NCI-H1436 treated with DMSO at 0.1 percent for 48 hours (cell line): ENCODE measurements at regions not wholly inside any gene's neighbourhood (a gene's known extent, or its start where the extent isn't known, plus 50 kb on each side); places are given as distances from the start of the nearest gene placed in this dataset.

Source experiments
- DNase-seq: peaks from one replicate; lab custom pipeline; 2025; lab: John Stamatoyannopoulos, UW

- no peak for DNase-seq
Measured at GRCh38 chr18:50444539-50444938, 69.7 kb downstream of the SKA1 start.

DNA sequence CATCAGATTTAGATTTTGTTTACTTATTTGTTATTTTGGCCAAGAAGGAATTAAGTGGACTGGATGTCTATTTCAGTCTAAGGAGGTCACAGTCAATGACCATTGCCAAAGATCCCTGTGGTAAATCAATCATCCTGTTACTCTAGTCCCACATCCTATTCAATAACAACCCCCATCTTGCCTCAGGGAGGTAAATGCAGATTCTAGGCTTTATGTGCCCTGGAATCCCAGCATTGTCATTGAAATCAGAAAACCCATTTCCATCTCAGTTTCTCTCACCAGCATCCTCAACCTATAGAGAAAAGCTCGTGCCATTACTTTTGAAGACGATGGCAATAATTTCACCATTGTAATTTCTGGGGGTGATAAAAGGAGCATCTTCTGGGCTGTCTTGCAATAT is 71.8 kb downstream of the SKA1 start:
- DNase-seq: no peak

DNA sequence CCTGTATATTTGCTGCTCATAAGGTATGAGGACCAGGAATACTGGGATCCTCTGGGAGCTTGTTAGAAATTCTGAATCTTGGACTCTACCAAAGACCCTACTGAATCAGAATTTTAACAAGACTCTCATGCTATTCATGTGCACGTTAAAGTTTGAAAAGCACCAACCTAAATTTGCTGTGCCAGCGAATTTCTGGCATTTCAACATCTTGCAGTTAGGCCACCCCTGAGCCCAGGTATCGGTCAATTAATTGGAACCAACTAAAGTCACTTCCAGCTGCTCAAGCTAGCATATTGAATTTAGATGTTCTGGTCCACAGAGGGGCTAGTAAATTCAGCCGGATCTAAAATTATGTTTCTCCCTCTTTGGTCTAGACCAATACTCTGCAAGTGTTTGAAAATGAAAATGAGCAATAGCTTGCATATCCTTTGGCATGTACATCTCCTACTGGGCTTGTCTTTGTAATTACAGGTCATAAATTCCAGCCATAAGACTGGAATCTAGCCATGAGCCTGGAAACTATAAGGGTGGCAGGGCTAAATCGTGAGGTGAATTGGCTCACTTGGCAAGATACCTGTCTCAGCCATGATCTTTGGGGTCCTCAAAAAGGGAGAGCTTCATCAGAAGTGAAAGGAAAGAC is 72.4 kb downstream of the SKA1 start:
- no peak for DNase-seq

- no peak for DNase-seq
Measured at GRCh38 chr18:50447952-50448351, 73.1 kb downstream of the SKA1 start.

DNA sequence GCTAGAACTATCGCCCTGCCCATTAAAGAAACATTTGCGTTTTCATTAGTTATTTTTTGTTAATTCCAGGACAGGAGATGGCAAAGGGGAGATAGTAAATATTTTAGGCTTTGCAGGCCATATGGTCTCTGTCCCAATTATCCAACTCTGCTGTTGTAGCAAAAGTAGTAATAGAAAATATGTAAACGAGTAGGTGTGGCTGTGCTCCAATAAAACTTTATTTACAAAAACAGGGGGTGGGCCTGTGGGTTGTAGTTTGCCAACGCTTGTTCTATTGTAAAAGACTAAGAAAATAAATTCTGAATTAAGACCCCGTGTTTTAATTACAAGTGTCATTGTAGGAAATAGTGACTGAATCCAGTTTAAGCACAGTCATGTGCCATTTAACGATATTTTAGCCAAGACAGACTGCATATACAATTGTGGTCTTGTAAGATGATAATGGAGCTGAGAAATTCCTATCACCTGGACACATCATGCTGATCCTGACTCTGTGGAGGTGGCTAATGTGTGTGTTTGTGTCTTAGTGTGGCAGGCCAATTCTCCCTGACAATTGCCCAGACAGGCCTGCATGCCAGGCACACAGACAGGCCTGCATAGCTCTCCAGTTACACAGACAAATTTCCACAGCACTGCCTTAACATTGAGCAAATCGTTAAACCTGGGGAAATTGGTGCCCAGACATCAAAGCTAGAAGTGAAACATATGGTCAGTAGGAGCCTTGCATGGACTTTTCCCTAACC is 76.4 kb downstream of the SKA1 start:
- no peak for DNase-seq

DNA sequence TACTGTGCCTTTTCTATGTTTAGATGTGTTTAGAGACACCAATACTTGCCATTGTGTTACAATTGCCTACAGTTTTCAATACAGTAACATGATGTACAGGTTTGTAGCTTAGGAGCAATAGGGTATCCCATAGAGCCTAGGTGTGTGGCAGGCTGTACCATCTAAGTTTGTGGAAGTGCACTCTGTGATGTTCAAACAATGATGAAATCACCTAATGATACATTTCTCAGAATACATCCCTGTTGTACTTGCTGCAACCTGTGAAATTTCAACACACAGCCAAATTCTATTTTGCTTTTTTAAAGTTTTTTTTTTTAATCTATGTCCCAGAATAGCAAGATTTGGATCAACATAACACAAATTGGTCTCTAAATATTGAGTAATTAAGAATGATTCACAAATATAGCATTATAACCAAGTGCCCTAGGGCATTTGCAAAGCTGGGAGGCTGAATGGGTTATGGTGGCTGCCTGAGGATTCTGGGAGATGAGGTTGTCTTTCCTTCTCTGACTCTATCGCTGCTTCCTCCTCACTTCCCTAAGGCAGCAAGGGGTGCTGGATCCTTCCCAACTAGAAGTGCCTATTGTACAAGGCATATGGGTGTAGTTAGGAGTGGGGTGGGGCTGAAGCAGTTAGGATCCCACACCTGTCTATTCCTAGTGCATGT is 78.3 kb downstream of the SKA1 start:
- DNase-seq: no peak

GRCh38 chr18:50453732-50454131 is 78.9 kb downstream of the SKA1 start:
- no peak for DNase-seq

DNA sequence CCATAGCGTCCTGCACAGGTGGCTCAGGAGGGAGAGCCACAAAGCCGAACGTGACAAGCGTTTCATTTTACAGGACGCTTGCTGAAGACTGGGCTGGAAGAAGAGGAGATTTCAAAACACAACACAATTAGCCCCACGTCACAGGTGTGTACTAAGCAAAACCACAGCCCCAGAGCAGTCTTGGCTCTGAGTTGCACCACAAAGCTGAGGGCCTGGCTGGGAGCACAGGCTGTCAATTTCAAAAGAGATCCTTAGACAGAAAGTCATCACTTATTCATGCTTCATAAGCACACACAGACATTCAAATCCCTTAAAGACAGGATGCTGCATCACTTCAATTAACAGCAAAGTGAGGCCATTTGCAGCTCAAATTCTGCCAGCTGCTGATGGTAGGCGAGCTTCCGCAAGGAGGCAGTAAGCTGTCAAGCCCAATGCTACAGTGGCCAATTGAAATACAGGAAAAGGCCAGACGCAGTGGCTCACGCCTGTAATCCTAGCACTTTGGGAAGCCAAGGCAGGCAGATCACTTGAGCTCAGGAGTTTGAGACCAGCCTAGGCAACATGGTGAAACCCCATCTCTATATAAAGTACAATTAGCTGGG is 79.6 kb downstream of the SKA1 start:
- peak; percentile 4 for DNase-seq

GRCh38 chr18:50456285-50456684 is 81.4 kb downstream of the SKA1 start:
- DNase-seq: no peak

DNA sequence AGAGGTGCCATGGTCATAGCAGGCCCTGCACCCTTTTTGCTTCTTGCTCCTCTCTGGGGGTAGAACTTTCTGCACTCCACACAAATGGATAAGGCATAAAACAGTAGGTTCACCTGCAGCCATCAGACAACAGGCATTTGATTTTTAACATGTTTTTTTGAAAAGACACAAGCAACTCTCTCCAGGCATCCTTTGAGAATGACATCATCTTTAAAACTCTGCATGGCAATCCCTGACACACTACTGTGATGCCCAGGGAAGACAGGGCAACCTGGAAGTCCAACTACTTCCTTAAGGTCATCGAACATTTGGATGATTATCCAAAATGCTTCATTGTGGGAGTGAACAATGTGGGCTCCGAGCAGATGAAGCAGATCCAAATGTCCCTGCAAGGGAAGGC is 82.8 kb downstream of the SKA1 start:
- no peak for DNase-seq

- DNase-seq: no peak
Measured at GRCh38 chr18:50458366-50458765, 83.5 kb downstream of the SKA1 start.

DNA sequence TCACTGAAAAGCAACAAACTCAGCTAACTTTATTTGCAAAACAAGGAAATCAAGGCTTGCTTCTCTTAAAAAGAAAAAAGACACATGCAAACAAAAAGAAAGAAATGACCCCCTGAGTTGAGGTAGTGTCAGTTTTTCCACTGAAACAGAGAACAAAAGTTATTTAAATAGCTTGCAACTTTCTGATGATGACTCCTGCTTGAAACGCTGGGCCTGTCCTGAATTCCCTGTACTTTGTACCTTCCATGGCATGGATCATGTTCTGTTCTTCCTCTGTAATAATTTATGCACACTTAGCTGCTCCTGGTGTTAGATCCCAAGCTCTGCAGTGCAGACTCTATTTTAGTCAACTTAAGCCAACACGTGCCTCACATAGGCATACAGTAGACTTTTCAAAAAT is 84.0 kb downstream of the SKA1 start:
- DNase-seq: no peak

GRCh38 chr18:50460062-50460461 is 85.2 kb downstream of the SKA1 start:
- DNase-seq: no peak

- DNase-seq: no peak
Measured at GRCh38 chr18:50460716-50461115, 85.9 kb downstream of the SKA1 start.

GRCh38 chr18:50461251-50461650 is 86.4 kb downstream of the SKA1 start:
- no peak for DNase-seq

- no peak for DNase-seq
Measured at GRCh38 chr18:50465211-50466153, 90.6 kb downstream of the SKA1 start.

DNA sequence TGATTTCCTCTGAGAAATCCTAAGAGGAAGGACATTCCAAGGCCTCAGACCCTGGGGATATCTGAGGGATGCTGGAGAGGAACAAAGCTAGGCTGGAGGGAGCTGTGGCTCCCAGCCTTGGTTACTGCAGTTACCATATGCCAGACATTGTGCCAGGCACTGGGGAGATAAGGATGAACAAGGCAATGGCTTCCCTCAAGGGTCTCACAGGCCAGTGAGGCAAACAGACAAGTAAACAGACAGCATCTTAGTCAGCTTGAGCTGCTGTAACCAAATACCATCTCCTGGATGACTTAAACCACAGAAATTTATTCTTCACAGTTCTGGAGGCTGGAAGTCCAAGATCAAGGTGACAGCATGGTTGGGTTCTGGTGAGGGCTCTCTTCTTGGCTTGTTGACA is 91.8 kb downstream of the SKA1 start:
- DNase-seq: no peak

DNA sequence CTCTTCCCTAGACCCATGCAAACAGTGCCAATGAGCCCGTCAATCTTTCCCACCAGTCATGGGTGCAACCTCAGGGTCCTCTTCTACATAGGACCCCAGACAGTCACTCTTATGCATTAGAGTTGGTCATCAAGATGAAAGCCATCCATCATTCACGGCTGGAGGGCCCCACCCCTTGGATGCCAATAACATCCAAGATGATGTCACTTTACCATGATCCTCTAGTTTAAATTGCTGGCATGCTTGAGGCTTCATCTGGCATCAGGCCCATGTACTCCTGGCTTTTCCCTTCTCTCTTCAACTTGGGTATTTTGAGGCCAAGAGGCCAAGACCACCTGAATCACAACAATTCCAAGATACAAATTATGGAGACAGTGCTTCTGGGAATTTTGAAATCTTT is 91.1 kb upstream of the MAPK4 start:
- DNase-seq: no peak

GRCh38 chr18:50469380-50469781 is 90.5 kb upstream of the MAPK4 start:
- DNase-seq: no peak

DNA sequence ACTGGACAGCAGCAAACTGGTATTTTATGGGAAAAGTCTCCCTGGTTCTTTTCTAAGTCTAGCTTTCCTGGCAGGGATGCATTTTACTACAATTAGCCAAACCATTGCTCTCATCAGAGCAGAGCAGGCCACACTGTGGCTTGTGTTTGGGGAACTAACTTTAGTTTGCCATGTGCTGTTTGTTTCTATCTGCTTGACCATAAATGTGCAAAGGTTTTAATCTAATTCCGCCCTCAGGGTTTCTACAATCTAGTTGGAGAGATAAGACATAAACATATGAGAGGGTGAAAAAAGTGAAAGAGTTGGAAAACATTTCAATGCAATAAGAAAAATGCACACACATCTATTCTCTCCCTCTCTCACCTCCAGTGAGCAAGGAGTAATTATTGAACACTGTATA is 86.9 kb upstream of the MAPK4 start:
- no peak for DNase-seq

GRCh38 chr18:50473881-50474280 is 86.0 kb upstream of the MAPK4 start:
- no peak for DNase-seq
